NCI-H1048 (cell line): ENCODE measurements at regions not wholly inside any gene's neighbourhood (a gene's known extent, or its start where the extent isn't known, plus 50 kb on each side); places are given as distances from the start of the nearest gene placed in this dataset.
A peak's percentile ranks its signal among the peaks of the same experiment; 100 is the strongest.

Experiments used
- DNase-seq: peaks from one replicate; lab custom pipeline; 2025; lab: John Stamatoyannopoulos, UW

DNA sequence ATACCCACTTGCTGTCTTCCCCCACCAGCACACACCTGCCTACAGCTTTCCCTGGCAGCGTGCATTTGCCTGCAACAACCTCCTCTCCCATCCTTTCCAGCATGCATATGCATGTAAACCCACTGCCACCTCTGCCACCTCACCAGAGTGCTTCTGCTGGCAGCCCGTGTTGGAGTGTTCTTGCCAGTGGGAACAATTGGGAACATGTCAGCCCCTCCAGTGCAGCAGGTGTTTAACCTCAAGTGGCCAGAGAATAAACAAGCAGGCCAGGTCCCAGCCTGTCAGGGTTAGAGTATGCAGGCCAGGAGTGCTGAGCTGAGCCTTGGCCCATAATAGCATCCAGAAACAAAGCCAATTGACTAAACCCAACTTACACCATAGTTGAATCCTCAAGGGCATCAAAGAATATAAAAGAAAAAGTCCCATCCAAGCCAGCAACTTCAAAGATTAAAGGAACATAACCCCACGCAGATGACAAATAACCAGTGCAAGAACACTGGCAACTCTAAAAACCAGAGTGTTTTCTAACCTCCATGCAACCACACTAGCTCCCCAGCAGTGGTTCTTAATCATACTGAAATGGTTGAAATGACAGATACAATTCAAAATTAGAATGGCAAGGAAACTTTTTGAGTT, 1212.1 kb upstream of the CITED2 start:
- no peak for DNase-seq

GRCh38 chr6:140581601-140582000, 1207.2 kb upstream of the CITED2 start:
- no peak for DNase-seq

DNA sequence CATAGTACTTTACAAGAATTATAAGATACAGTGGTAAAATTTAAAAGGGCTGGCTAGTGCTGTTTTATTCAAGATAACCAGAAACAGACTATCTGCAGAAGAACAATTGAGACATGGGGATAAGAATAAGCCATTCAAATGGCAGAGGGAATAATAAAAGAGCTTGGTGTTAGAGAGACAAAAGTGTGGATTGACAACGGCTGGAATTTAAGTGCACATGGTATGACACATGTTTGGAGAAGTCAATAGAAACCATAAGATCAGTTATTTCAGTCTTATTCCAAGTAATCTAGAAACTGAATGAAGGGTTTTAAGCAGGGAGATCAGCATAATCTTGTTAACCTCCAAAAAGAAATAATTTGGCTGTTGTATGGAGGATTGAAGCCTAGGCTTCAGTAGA, 1205.5 kb upstream of the CITED2 start:
- no peak for DNase-seq

DNA sequence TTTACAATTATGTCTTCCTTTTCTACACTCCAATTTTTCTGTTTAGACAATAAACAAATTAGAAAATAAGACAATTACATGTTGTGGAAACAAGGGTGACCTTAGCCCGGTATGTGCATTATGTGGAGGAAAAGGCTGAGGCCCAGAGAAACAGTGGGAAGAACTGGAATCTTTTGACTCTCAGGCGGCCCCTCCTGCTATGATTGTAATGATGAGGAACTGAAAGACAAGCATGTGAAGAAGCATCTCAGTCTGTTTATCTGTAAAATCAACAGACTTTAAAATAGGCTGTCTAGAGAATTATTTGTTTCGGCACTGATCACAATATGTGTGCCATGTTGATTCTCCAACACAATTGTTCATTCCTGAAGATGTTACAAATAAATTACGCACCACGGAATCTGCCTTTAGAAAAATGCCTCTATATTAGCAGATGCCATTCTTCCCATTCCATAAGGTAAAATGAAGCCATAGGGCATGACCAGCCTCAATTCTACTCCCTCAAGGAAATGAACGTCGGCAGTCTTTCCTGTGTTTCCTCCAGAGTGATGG, 1201.6 kb upstream of the CITED2 start:
- no peak for DNase-seq

DNA sequence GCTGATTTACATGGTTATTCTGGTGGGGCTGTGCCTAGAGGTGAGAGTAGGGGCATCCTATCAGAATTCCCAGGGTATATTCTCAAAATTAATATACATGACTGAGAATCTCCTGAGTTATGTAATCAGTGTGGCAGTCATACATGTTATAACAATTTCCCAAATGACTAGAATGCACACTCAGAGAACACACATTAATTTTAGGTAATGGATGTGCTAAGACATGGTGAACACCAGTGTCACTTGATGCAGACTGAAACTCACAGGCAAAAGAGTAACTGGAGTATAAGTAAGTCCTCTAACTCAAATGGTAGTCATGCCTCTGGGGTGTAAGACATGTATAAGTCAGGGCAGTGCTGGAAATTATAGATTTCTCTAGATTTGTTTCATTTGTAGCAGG, 1198.4 kb upstream of the CITED2 start:
- no peak for DNase-seq

- DNase-seq, result no peak
Measured at GRCh38 chr6:140572129-140572528, 1197.7 kb upstream of the CITED2 start.

DNA sequence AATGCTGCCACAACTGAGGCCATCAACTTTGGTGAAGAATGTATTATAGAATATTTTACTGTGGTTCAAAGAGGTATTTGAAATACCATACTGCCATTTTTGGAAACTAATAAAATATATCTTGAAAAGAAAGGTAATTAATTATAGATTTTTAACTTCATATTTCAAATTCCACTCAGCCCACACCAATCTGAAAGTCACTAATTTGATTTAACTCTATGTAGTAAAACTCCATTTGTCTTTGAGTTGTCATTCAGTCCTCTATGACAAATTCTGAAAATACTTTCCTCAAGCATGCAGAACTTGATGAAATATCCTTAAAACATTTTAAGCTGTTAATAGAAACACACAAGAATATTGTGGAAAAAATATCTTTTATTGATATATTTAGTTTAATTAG, 1196.7 kb upstream of the CITED2 start:
- DNase-seq, result no peak

DNA sequence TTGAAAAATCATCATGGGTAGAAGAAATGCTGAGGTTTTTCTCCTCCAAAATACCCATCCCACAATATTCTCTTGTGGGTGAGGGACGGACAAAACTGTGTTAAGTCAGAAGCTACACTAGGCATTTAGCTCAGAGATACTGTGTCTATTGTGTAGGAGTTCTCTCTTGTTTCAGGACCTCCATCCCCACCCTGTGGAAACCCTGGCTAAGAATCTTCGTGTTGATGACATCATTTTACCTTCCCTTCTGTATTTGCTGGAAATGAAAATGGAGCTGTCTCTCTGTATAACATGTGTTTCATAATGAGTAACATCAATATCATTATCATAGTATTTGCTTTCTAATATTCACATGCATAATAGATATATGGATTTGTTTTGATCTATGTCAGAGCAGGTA, 1193.0 kb upstream of the CITED2 start:
- no peak for DNase-seq

GRCh38 chr6:140566781-140567277, 1192.4 kb upstream of the CITED2 start:
- no peak for DNase-seq

DNA sequence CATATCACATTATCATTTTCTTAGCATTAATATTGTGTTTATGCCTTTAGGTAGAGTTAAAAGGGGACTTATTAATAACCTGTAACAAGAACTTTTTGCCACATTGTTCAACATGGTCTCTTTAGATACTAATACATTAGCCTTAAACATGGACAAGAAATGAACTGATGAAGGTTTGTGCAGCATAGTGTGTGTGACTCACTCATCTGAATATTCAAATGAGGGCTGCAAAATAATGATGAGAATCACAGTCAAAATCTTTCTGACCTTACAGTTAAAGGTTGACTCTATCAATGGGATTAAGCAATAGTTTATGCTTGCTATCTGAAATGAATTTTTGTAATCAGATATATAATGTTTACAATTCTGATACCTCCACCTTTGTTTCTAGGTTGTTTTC, 1189.3 kb upstream of the CITED2 start:
- DNase-seq, result no peak

DNA sequence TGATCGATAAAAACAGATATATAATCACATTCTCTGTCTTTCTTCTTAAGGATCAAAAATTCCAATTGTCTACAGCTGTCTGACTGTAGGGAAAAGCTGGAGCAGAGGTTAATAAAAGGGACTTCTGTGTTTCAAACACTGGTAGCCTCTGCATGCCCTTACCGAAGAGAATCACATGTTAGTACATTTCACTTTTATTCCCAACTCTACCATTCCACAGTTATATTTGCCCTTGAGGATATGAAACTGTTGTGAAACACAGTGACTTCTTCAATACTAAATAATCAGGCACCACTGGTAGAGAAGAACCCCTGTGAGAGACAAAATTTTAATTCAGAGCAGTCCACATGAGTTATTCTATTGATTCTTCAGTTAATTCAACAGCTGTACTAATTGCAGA, 1187.3 kb upstream of the CITED2 start:
- no peak for DNase-seq

GRCh38 chr6:140560671-140561070, 1186.2 kb upstream of the CITED2 start:
- no peak for DNase-seq

DNA sequence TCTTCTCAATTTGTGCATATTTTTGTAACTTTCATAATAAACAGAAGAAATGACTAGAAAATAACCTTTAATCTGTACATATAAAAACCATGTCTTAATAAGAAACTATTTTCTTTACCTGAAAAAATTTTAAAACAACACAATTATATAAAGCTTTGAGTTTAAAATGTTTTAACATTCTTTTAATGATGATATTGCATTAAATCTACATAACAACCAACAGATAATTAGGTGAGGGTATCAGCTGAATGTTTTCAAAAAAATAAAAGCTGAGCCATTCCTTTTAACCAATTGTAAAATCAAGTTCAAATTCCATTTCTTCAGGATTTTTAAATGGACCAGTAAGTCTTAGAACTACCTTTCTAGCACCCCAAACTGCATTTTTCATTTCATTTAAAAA, 1185.0 kb upstream of the CITED2 start:
- no peak for DNase-seq

GRCh38 chr6:140554421-140554820, 1180.0 kb upstream of the CITED2 start:
- no peak for DNase-seq

DNA sequence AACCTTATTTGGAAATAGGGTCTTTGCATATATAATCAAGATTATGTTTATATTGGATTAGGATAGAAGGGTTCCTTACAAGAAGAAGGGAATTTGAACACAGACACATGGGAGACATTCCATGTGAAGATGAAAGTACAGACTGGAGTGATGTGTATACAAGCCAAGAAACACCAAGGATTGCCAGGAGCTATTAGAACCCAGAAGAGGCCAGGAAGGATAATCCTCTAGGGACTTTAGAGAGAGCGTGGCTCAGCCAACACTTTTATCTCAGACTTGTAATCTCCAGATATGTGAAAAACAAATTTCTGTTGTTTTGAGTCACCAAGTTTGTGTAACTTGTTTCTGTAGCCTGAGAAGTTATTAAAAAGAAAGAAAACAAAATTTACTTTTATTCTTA, 1173.9 kb upstream of the CITED2 start:
- DNase-seq, result no peak

DNA sequence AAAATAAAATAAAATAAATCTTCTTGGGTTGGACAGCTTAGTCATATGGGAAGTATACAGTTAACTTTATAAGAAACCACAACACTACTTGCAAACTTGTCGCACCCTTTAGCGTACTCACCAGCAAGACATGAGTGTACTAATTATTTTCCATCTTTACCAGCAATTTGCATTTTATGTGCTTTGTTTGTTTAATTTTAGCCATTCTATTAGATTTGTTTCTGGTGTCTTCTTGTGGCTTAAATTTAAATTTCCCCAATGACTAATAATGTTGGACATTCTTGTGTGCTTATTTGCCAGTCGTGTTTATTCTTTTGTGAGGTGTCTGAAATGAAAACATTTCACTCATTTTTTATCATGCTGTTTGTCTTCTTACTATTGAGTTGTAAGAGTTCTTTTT, 1172.2 kb upstream of the CITED2 start:
- DNase-seq, result no peak

- no peak for DNase-seq
Measured at GRCh38 chr6:140544431-140544830, 1170.0 kb upstream of the CITED2 start.

GRCh38 chr6:140542863-140543262, 1168.4 kb upstream of the CITED2 start:
- no peak for DNase-seq

GRCh38 chr6:140541288-140541687, 1166.8 kb upstream of the CITED2 start:
- no peak for DNase-seq

DNA sequence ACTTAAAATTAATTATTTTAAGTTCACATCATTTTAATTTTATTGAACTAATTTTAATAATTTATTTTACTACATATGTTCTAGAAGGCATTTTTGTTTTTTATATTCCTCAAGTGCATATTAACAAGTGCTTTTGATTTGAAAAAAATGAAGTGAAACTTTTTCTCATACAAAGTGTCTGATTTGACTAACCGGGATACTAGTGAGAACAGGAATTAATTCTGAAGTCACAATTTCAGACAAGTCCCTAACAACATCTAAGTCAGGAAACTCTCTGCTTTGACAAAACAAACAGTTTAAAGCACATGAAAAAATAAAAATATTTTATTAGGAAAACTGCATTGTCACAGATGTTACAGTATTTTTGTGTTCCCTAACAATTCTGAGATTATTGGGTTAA, 1166.3 kb upstream of the CITED2 start:
- no peak for DNase-seq

GRCh38 chr6:140538926-140539325, 1164.5 kb upstream of the CITED2 start:
- DNase-seq, result no peak

- DNase-seq, result peak; percentile 13
Measured at GRCh38 chr6:140537834-140538705, 1163.6 kb upstream of the CITED2 start.

GRCh38 chr6:140537211-140537610, 1162.8 kb upstream of the CITED2 start:
- no peak for DNase-seq
